ENCODE measurements at regions not wholly inside any gene's neighbourhood (a gene's known extent, or its start where the extent isn't known, plus 50 kb on each side); places are given as distances from the start of the nearest gene placed in this dataset.

GRCh38 chr7:125089171-125089570, 159.5 kb upstream of the POT1 start:
- Histone ChIP-seq H2AFZ (ENCODE audit: insufficient read depth, low read depth, low read length, poor library complexity, severe bottlenecking) (no peak overlapping the region), H4K20me1 (ENCODE audit: insufficient read depth, low read length) (no peaks in the 10 kb centered on the region), H3K27ac (ENCODE audit: low read depth in 1 of 2, low read length in 2 of 2) (no peak overlapping the region), H3K4me3 (replicated peaks in 1 of 3; ENCODE audit: low read depth in 2 of 3, low read length in 3 of 3) (no peak overlapping the region), H3K27me3 (ENCODE audit: control insufficient read depth in 2 of 2, insufficient read depth in 2 of 2, low read length in 2 of 2) (no peaks in the 10 kb centered on the region), H3K9me3 (replicated peaks in 1 of 2; ENCODE audit: control insufficient read depth in 1 of 2, insufficient read depth in 1 of 2, low read length in 2 of 2) (no peaks in the 10 kb centered on the region), H3K4me2 (replicated peaks; ENCODE audit: extremely low read depth, low read length, poor library complexity, severe bottlenecking) (no peak overlapping the region), H3K9ac (ENCODE audit: insufficient read depth, low read length, poor library complexity, severe bottlenecking) (no peak overlapping the region), H3K36me3 (replicated peaks in 1 of 2; ENCODE audit: control insufficient read depth in 1 of 2, insufficient read depth in 2 of 2, low read length in 2 of 2) (no peaks in the 10 kb centered on the region), H3K4me1 (ENCODE audit: control insufficient read depth in 1 of 2, insufficient read depth in 2 of 2, low read length in 2 of 2) (no peaks in the 10 kb centered on the region), H3K79me2 (ENCODE audit: insufficient read depth, low read length) (no peaks in the 10 kb centered on the region)
- H3K9me3 Mint-ChIP-seq: peaks cover 0 to 3% (median 0%) of the 10 kb centered on the region in 7 donors
- H3K36me3 Mint-ChIP-seq: no peaks in the 10 kb centered on the region
- DNase-seq: no peak
- no CpG with 5 or more reads among the region's 3 CpGs for WGBS (ENCODE audit: insufficient coverage)
- TF ChIP-seq CTCF (IDR thresholded peaks at IDR 0.05): no peak
- H3K4me1 Mint-ChIP-seq: no peaks in the 10 kb centered on the region
- intact Hi-C loops (cut with micrococcal nuclease): no loop called here
- no peak overlapping the region for H3K4me3 Mint-ChIP-seq
- no peak overlapping the region for H3K27ac Mint-ChIP-seq
- H3K27me3 Mint-ChIP-seq (ENCODE audit: low read depth in 3 of 3): no peaks in the 10 kb centered on the region

- intact Hi-C loops (cut with micrococcal nuclease): no loop called here
- H3K9ac ChIP-seq (ENCODE audit: insufficient read depth, low read length, poor library complexity, severe bottlenecking): no peak overlapping the region
- no peaks in the 10 kb centered on the region for H3K27me3 ChIP-seq (ENCODE audit: control insufficient read depth in 2 of 2, insufficient read depth in 2 of 2, low read length in 2 of 2)
- H3K9me3 ChIP-seq (replicated peaks in 1 of 2; ENCODE audit: control insufficient read depth in 1 of 2, insufficient read depth in 1 of 2, low read length in 2 of 2): no peaks in the 10 kb centered on the region
- no peak overlapping the region for H2AFZ ChIP-seq (ENCODE audit: insufficient read depth, low read depth, low read length, poor library complexity, severe bottlenecking)
- Mint-ChIP-seq H3K4me1 (no peaks in the 10 kb centered on the region), H3K4me3 (no peak overlapping the region), H3K27ac (no peak overlapping the region), H3K9me3 (peaks cover 0 to 4% (median 0%) of the 10 kb centered on the region in 7 donors), H3K36me3 (no peaks in the 10 kb centered on the region), H3K27me3 (ENCODE audit: low read depth in 3 of 3) (no peaks in the 10 kb centered on the region)
- DNase-seq: no peak
- no peak overlapping the region for H3K4me2 ChIP-seq (replicated peaks; ENCODE audit: extremely low read depth, low read length, poor library complexity, severe bottlenecking)
- H3K4me3 ChIP-seq (replicated peaks in 1 of 3; ENCODE audit: low read depth in 2 of 3, low read length in 3 of 3): no peak overlapping the region
- H3K27ac ChIP-seq (ENCODE audit: low read depth in 1 of 2, low read length in 2 of 2): no peak overlapping the region
- no peaks in the 10 kb centered on the region for H4K20me1 ChIP-seq (ENCODE audit: insufficient read depth, low read length)
- no CpG with 5 or more reads among the region's 1 CpG for WGBS (ENCODE audit: insufficient coverage)
- H3K79me2 ChIP-seq (ENCODE audit: insufficient read depth, low read length): no peaks in the 10 kb centered on the region
- TF ChIP-seq CTCF (IDR thresholded peaks at IDR 0.05): no peak
- H3K36me3 ChIP-seq (replicated peaks in 1 of 2; ENCODE audit: control insufficient read depth in 1 of 2, insufficient read depth in 2 of 2, low read length in 2 of 2): no peaks in the 10 kb centered on the region
- H3K4me1 ChIP-seq (ENCODE audit: control insufficient read depth in 1 of 2, insufficient read depth in 2 of 2, low read length in 2 of 2): no peaks in the 10 kb centered on the region
Observed at GRCh38 chr7:125088555-125088954, 158.9 kb upstream of the POT1 start.

Data from CD14-positive monocyte (primary cell).